ENCODE measurements at regions not wholly inside any gene's neighbourhood (a gene's known extent, or its start where the extent isn't known, plus 50 kb on each side); places are given as distances from the start of the nearest gene placed in this dataset.

GRCh38 chr11:70567680-70568034 is 169.3 kb downstream of the CTTN start:
- no peak overlapping the region for H3K27ac ChIP-seq (ENCODE audit: insufficient read length, low read depth, low read length)
- no peaks in the 10 kb centered on the region for H3K79me1 ChIP-seq (ENCODE audit: insufficient read depth, low read depth, low read length, poor library complexity, severe bottlenecking)
- Mint-ChIP-seq H3K36me3 (ENCODE audit: insufficient read depth in 1 of 3, low read depth in 3 of 3) (peaks cover 0 to 2% (median 0%) of the 10 kb centered on the region in 3 experiments; a peak in 1 of 7 replicates), H3K27me3 (ENCODE audit: low read depth) (peaks cover 2% of the 10 kb centered on the region), H3K4me1 (peaks cover 15 to 25% of the 10 kb centered on the region in 2 experiments), H3K9me3 (no peaks in the 10 kb centered on the region; a peak in 1 of 5 replicates), H3K4me3 (peak overlapping the region in 1 of 2 experiments; percentile 5; a peak in 1 of 5 replicates), H3K27ac (peak overlapping the region in 1 of 3 experiments; percentile 23; a peak in 1 of 7 replicates)
- no peak overlapping the region for H2BK5ac ChIP-seq (ENCODE audit: insufficient read length, low read length)
- no peaks in the 10 kb centered on the region for H3K79me2 ChIP-seq (ENCODE audit: insufficient read depth, low read length)
- H3K9ac ChIP-seq (ENCODE audit: extremely low read depth, insufficient read length, low read length), result no peak overlapping the region
- no peak overlapping the region for H3K4me2 ChIP-seq (ENCODE audit: insufficient read depth, insufficient read length, low read length)
- H2AFZ ChIP-seq (ENCODE audit: low read length), result no peak overlapping the region
- no peaks in the 10 kb centered on the region for H3K23me2 ChIP-seq (ENCODE audit: insufficient read length, low read depth, low read length, poor library complexity, severe bottlenecking)
- DNase-seq, result no peak
- no peak overlapping the region for H2BK20ac ChIP-seq (ENCODE audit: low read depth, low read length, poor library complexity, severe bottlenecking)
- H2BK12ac ChIP-seq (ENCODE audit: insufficient read length, low read depth, low read length), result no peak overlapping the region
- no peaks in the 10 kb centered on the region for H3K9me3 ChIP-seq (ENCODE audit: control insufficient read depth, low read depth, low read length)
- H2AK5ac ChIP-seq (ENCODE audit: insufficient read length, low read length), result no peak overlapping the region
- H4K20me1 ChIP-seq (ENCODE audit: control insufficient read depth, insufficient read depth, insufficient read length), result no peaks in the 10 kb centered on the region
- H3K4ac ChIP-seq (ENCODE audit: low read depth, low read length), result no peak overlapping the region
- H3K56ac ChIP-seq (ENCODE audit: insufficient read length, low read depth, low read length), result no peak overlapping the region
- no CpG with 5 or more reads among the region's 8 CpGs for WGBS (ENCODE audit: extremely low coverage, insufficient read length, low lambda C conversion rate)
- no peak overlapping the region for H3K18ac ChIP-seq (ENCODE audit: insufficient read length, low read depth, low read length)
- H4K91ac ChIP-seq (ENCODE audit: insufficient read length, low read depth, low read length), result no peak overlapping the region
- peaks cover 3% of the 10 kb centered on the region; the same call in 1 of the 2 replicates for H3K4me1 ChIP-seq (ENCODE audit: insufficient read depth, low read length)
- no peak overlapping the region for H4K5ac ChIP-seq (ENCODE audit: insufficient read length, low read depth, low read length)
- H3K14ac ChIP-seq (ENCODE audit: insufficient read depth, low read length), result no peak overlapping the region
- H3K23ac ChIP-seq (ENCODE audit: insufficient read length, low read depth, low read length), result no peak overlapping the region
- H3K27me3 ChIP-seq (ENCODE audit: insufficient read depth, low read length), result no peaks in the 10 kb centered on the region
- no peak overlapping the region for H3T11ph ChIP-seq (ENCODE audit: low read length)
- H2BK120ac ChIP-seq (ENCODE audit: low read depth, low read length, poor library complexity, severe bottlenecking), result no peak overlapping the region
- no peak for TF ChIP-seq CTCF (conservative IDR thresholded peaks at IDR 0.05)
- no peak overlapping the region for H4K8ac ChIP-seq (replicated peaks; ENCODE audit: insufficient read length, low read depth, low read length)
- no peak overlapping the region for H2BK15ac ChIP-seq (ENCODE audit: low read depth, low read length)
